GM10266 (cell line): ENCODE measurements at regions not wholly inside any gene's neighbourhood (a gene's known extent, or its start where the extent isn't known, plus 50 kb on each side); places are given as distances from the start of the nearest gene placed in this dataset.

Experiments used
- DNase-seq: peaks from one replicate; pipeline ENCODE4 v3.0.0; 2012; ENCODE audit errors: extremely low spot score
- TF ChIP-seq, protein P1 (sequence below): IDR thresholded peaks from 2 replicates; pipeline ENCODE4 v1.5.1; 2012; ENCODE audit warnings: mild to moderate bottlenecking, low read depth; ENCODE audit not compliant: control insufficient read depth, insufficient read depth; ENCODE audit errors: missing control alignments

- TF ChIP-seq, protein P1, sequence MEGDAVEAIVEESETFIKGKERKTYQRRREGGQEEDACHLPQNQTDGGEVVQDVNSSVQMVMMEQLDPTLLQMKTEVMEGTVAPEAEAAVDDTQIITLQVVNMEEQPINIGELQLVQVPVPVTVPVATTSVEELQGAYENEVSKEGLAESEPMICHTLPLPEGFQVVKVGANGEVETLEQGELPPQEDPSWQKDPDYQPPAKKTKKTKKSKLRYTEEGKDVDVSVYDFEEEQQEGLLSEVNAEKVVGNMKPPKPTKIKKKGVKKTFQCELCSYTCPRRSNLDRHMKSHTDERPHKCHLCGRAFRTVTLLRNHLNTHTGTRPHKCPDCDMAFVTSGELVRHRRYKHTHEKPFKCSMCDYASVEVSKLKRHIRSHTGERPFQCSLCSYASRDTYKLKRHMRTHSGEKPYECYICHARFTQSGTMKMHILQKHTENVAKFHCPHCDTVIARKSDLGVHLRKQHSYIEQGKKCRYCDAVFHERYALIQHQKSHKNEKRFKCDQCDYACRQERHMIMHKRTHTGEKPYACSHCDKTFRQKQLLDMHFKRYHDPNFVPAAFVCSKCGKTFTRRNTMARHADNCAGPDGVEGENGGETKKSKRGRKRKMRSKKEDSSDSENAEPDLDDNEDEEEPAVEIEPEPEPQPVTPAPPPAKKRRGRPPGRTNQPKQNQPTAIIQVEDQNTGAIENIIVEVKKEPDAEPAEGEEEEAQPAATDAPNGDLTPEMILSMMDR: no peak
- DNase-seq: no peak
Measured at GRCh38 chr6:167643223-167643622, 183.5 kb upstream of the AFDN start.

DNA sequence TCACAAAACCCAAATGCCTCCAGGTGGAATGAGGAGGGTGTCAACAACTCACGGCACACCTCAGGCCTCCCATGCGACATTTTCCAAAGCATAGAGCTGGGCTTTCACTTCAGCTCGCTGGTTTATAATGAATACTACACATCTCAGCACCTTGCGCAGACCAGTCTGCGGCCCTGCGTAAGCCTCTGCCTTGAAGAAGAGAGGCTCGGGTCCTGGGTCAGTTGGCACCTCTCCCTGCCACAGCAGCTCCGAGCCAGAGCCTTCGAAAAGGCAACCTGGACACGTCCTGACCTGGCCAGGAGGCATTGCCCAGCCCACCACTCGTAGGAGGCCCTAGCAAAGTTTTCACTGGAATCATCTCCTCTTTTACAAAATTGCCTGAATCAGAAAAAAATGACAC is 183.0 kb upstream of the AFDN start:
- TF ChIP-seq, protein P1: no peak
- no peak for DNase-seq

DNA sequence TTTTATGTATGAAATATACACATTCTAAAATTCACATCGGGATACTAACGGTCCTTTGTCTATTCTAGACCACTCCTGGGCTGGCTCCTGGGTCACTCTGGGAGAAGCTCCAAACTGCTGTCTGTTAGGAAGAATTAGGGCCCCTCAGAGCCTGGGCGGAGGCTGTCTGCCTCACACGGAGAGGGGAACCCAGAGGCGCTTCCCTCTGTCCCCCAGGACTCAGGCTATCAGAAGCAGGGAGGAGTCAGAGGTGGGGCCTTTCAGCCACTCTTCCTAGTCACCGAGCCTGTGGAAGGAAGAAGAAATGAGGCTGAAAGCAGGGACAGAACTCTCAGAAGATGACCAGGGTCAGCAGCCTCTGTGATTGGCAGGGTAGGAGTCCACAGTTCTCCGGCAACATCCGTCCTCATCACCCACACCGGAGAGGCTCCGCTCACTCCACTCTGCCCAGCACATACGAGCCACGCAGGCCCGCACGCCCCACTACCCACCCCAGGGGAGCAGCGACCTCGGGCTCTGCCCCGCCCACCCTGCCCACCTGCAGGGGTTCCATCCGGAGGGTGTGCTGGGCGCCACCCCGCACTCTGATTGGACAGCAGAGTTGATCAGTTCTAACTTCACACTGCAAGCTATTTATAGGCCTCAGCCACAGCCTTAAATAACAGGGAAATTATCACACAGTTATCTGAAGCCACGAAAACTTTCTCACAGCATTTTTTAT is 182.1 kb upstream of the AFDN start:
- TF ChIP-seq, protein P1: no peak

DNA sequence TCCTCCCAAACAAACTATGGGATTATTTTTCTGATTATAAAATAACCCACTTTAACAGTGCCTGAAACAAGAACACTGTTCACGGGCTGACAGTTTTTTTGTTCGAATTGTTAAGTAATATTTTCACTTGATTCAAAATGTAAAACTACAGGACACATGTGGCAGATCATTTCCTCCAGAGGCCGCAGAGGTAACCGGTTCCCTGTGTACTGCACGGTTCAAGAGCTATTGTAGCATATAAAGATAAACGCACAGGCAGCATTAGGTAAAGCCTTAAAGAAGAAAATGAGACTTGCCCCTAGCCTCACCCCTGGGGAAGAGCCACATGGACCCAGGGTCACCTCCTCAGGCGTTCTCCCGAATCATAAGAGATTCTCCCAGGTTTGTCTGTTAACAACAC is 181.3 kb upstream of the AFDN start:
- DNase-seq: no peak
- TF ChIP-seq, protein P1: no peak

More for the DNA sequence above, 182.1 kb upstream of the AFDN start:
- no peak for DNase-seq

DNA sequence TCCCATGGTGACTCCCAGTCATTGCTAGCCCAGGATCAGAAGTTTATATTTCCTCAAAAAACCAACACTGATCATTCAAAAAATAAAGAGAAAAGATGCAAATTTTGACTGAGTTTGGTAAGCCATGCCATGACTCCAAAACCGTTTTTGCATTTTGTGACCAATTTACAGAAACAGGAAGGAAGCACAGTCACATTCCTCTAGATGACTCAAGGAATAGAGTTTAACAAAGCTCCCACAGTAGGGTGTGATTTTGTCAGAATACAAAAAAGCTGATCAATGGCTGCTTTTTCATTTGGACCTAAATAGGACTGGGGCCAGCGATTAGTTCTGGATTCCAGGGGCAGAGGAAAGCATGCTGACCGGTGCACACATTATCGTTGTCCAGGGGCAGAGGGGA is 179.4 kb upstream of the AFDN start:
- no peak for DNase-seq
- TF ChIP-seq, protein P1: no peak

DNA sequence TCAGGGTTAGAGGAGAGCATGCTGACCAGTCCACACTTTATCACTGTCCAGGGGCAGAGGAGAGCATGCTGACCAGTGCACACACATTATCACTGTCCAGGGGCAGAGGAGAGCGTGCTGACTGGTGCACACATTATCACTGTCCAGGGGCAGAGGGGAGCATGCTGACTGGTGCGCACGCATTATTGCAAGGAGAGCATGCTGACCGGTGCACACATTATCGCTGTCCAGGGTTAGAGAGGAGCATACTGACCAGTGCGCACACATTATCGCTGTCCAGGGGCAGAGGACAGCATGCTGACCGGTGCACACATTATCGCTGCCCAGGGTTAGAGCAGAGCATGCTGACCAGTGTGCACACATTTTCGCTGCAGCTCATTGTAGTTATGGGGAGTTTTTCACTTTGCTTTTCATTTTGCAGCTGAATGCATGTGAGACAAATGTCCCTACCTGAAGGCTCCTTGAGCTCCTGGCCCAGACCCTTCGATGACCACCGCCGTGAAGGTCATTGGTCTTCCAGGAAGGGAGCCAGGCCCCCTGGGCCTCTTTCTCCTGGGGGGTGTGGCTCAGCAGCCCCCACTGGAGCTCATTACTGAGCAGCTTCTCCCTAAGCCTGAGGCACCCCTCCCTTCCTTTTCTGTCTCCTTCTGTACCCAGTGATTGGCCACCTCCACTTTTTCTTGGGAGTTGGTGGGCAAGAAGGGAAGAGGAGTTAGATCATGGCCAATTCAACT is 178.8 kb upstream of the AFDN start:
- TF ChIP-seq, protein P1: no peak
- no peak for DNase-seq

- no peak for DNase-seq
- TF ChIP-seq, protein P1: no peak
Measured at GRCh38 chr6:167648501-167649278, 178.0 kb upstream of the AFDN start.
